ENCODE measurements at regions not wholly inside any gene's neighbourhood (a gene's known extent, or its start where the extent isn't known, plus 50 kb on each side); places are given as distances from the start of the nearest gene placed in this dataset.

GRCh38 chr3:110755345-110755744, 316.3 kb upstream of the NECTIN3 start (continued):
- TF ChIP-seq, protein P1, sequence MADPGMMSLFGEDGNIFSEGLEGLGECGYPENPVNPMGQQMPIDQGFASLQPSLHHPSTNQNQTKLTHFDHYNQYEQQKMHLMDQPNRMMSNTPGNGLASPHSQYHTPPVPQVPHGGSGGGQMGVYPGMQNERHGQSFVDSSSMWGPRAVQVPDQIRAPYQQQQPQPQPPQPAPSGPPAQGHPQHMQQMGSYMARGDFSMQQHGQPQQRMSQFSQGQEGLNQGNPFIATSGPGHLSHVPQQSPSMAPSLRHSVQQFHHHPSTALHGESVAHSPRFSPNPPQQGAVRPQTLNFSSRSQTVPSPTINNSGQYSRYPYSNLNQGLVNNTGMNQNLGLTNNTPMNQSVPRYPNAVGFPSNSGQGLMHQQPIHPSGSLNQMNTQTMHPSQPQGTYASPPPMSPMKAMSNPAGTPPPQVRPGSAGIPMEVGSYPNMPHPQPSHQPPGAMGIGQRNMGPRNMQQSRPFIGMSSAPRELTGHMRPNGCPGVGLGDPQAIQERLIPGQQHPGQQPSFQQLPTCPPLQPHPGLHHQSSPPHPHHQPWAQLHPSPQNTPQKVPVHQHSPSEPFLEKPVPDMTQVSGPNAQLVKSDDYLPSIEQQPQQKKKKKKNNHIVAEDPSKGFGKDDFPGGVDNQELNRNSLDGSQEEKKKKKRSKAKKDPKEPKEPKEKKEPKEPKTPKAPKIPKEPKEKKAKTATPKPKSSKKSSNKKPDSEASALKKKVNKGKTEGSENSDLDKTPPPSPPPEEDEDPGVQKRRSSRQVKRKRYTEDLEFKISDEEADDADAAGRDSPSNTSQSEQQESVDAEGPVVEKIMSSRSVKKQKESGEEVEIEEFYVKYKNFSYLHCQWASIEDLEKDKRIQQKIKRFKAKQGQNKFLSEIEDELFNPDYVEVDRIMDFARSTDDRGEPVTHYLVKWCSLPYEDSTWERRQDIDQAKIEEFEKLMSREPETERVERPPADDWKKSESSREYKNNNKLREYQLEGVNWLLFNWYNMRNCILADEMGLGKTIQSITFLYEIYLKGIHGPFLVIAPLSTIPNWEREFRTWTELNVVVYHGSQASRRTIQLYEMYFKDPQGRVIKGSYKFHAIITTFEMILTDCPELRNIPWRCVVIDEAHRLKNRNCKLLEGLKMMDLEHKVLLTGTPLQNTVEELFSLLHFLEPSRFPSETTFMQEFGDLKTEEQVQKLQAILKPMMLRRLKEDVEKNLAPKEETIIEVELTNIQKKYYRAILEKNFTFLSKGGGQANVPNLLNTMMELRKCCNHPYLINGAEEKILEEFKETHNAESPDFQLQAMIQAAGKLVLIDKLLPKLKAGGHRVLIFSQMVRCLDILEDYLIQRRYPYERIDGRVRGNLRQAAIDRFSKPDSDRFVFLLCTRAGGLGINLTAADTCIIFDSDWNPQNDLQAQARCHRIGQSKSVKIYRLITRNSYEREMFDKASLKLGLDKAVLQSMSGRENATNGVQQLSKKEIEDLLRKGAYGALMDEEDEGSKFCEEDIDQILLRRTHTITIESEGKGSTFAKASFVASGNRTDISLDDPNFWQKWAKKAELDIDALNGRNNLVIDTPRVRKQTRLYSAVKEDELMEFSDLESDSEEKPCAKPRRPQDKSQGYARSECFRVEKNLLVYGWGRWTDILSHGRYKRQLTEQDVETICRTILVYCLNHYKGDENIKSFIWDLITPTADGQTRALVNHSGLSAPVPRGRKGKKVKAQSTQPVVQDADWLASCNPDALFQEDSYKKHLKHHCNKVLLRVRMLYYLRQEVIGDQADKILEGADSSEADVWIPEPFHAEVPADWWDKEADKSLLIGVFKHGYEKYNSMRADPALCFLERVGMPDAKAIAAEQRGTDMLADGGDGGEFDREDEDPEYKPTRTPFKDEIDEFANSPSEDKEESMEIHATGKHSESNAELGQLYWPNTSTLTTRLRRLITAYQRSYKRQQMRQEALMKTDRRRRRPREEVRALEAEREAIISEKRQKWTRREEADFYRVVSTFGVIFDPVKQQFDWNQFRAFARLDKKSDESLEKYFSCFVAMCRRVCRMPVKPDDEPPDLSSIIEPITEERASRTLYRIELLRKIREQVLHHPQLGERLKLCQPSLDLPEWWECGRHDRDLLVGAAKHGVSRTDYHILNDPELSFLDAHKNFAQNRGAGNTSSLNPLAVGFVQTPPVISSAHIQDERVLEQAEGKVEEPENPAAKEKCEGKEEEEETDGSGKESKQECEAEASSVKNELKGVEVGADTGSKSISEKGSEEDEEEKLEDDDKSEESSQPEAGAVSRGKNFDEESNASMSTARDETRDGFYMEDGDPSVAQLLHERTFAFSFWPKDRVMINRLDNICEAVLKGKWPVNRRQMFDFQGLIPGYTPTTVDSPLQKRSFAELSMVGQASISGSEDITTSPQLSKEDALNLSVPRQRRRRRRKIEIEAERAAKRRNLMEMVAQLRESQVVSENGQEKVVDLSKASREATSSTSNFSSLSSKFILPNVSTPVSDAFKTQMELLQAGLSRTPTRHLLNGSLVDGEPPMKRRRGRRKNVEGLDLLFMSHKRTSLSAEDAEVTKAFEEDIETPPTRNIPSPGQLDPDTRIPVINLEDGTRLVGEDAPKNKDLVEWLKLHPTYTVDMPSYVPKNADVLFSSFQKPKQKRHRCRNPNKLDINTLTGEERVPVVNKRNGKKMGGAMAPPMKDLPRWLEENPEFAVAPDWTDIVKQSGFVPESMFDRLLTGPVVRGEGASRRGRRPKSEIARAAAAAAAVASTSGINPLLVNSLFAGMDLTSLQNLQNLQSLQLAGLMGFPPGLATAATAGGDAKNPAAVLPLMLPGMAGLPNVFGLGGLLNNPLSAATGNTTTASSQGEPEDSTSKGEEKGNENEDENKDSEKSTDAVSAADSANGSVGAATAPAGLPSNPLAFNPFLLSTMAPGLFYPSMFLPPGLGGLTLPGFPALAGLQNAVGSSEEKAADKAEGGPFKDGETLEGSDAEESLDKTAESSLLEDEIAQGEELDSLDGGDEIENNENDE (IDR thresholded peaks at IDR 0.05; ENCODE audit: low read depth, low read length), result no peak
- no peak for TF ChIP-seq TAF9B (IDR thresholded peaks at IDR 0.05; ENCODE audit: partially characterized antibody)
- no peak for TF ChIP-seq POLR2H (tag; IDR thresholded peaks at IDR 0.05; ENCODE audit: low read depth)
- TF ChIP-seq CREM (IDR thresholded peaks at IDR 0.05; ENCODE audit: low read depth), result no peak
- TF ChIP-seq, protein P2, sequence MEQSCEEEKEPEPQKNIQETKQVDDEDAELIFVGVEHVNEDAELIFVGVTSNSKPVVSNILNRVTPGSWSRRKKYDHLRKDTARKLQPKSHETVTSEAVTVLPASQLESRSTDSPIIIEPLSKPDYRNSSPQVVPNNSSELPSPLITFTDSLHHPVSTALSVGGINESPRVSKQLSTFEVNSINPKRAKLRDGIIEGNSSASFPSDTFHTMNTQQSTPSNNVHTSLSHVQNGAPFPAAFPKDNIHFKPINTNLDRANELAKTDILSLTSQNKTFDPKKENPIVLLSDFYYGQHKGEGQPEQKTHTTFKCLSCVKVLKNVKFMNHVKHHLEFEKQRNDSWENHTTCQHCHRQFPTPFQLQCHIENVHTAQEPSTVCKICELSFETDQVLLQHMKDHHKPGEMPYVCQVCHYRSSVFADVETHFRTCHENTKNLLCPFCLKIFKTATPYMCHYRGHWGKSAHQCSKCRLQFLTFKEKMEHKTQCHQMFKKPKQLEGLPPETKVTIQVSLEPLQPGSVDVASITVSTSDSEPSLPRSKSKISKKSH (CRISPR knock-in tag; IDR thresholded peaks at IDR 0.05), result no peak
- no peak for TF ChIP-seq RHOXF2B (CRISPR knock-in tag; conservative IDR thresholded peaks at IDR 0.05)

All from K562 (cell line).